ENCODE measurements at regions not wholly inside any gene's neighbourhood (a gene's known extent, or its start where the extent isn't known, plus 50 kb on each side); places are given as distances from the start of the nearest gene placed in this dataset.
A peak's percentile ranks its signal among the peaks of the same experiment; 100 is the strongest.

GRCh38 chr1:56240400-56240799 is 339.0 kb downstream of the PLPP3 start:
- no peak for TF ChIP-seq CTCF (IDR thresholded peaks at IDR 0.05; ENCODE audit: low read depth, low read length)
- Histone ChIP-seq H3K9me3 (no peaks in the 10 kb centered on the region), H3K4me1 (no peaks in the 10 kb centered on the region), H3K36me3 (no peaks in the 10 kb centered on the region), H3K4me3 (ENCODE audit: low read depth, low read length) (no peak overlapping the region), H3K27me3 (no peaks in the 10 kb centered on the region)
- no peak for DNase-seq

- H3K4me3 ChIP-seq (ENCODE audit: low read depth, low read length): no peak overlapping the region
- H3K27me3 ChIP-seq: no peaks in the 10 kb centered on the region
- H3K9me3 ChIP-seq: no peaks in the 10 kb centered on the region
- no peak for TF ChIP-seq CTCF (IDR thresholded peaks at IDR 0.05; ENCODE audit: low read depth, low read length)
- DNase-seq: no peak
- no peaks in the 10 kb centered on the region for H3K4me1 ChIP-seq
- no peaks in the 10 kb centered on the region for H3K36me3 ChIP-seq
Measured at GRCh38 chr1:56237491-56238064, 341.8 kb downstream of the PLPP3 start.

GRCh38 chr1:56236688-56237087 is 342.7 kb downstream of the PLPP3 start:
- Histone ChIP-seq H3K27me3 (no peaks in the 10 kb centered on the region), H3K9me3 (no peaks in the 10 kb centered on the region), H3K36me3 (no peaks in the 10 kb centered on the region), H3K4me1 (no peaks in the 10 kb centered on the region), H3K4me3 (ENCODE audit: low read depth, low read length) (no peak overlapping the region)
- DNase-seq: no peak
- TF ChIP-seq CTCF (IDR thresholded peaks at IDR 0.05; ENCODE audit: low read depth, low read length): no peak

- H3K9me3 ChIP-seq: no peaks in the 10 kb centered on the region
- no peak overlapping the region for H3K4me3 ChIP-seq (ENCODE audit: low read depth, low read length)
- no peak for TF ChIP-seq CTCF (IDR thresholded peaks at IDR 0.05; ENCODE audit: low read depth, low read length)
- no peaks in the 10 kb centered on the region for H3K4me1 ChIP-seq
- no peaks in the 10 kb centered on the region for H3K36me3 ChIP-seq
- DNase-seq: no peak
- no peaks in the 10 kb centered on the region for H3K27me3 ChIP-seq
Measured at GRCh38 chr1:56235909-56236510, 343.4 kb downstream of the PLPP3 start.

GRCh38 chr1:56229186-56229585 is 350.2 kb downstream of the PLPP3 start:
- no peaks in the 10 kb centered on the region for H3K4me1 ChIP-seq
- H3K36me3 ChIP-seq: no peaks in the 10 kb centered on the region
- peak; percentile 6 for DNase-seq
- no peaks in the 10 kb centered on the region for H3K9me3 ChIP-seq
- no peaks in the 10 kb centered on the region for H3K27me3 ChIP-seq
- no peak overlapping the region for H3K4me3 ChIP-seq (ENCODE audit: low read depth, low read length)
- TF ChIP-seq CTCF (IDR thresholded peaks at IDR 0.05; ENCODE audit: low read depth, low read length): no peak

- no peaks in the 10 kb centered on the region for H3K27me3 ChIP-seq
- H3K9me3 ChIP-seq: no peaks in the 10 kb centered on the region
- no peak for TF ChIP-seq CTCF (IDR thresholded peaks at IDR 0.05; ENCODE audit: low read depth, low read length)
- H3K36me3 ChIP-seq: no peaks in the 10 kb centered on the region
- H3K4me3 ChIP-seq (ENCODE audit: low read depth, low read length): no peak overlapping the region
- no peaks in the 10 kb centered on the region for H3K4me1 ChIP-seq
- no peak for DNase-seq
Measured at GRCh38 chr1:56227886-56228285, 351.5 kb downstream of the PLPP3 start.
